HL-60/S4 (cell line): ENCODE measurements at regions not wholly inside any gene's neighbourhood (a gene's known extent, or its start where the extent isn't known, plus 50 kb on each side); places are given as distances from the start of the nearest gene placed in this dataset.
"Not testable (repeated sequence)": the region's sequence is repeated elsewhere in the genome, so short reads cannot be mapped to it uniquely, and the experiment has no call there.

Source experiments
- in situ Hi-C: fragments of 300-500 bp; cut with MboI; formaldehyde crosslinking; loops from 2 replicates; pipeline ENCODE4 v1.14.3; 2022; ENCODE audit warnings: low sequenced_read_pairs

DNA sequence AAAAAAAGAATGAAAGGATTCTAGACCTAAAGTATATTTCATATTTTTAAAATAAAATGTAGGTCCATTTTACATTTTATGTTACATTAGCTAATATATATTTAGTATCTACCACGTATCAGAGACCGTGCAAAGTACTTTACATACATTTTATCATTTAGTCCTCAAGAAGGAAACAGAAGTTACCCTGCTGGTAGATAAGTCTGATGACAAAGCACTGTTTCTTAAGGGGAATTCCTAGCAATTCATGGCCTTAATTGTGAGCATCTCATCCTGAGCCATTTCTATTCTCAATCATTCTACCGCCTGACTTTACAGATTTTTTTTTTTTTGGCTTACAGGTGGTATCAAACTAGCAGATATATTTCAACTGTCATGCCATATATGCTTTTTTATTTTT is 367.7 kb downstream of the PRELID2 start:
- in situ Hi-C loops: no loop called here

GRCh38 chr5:145466533-145466932 is 368.6 kb downstream of the PRELID2 start:
- in situ Hi-C loops: no loop called here

DNA sequence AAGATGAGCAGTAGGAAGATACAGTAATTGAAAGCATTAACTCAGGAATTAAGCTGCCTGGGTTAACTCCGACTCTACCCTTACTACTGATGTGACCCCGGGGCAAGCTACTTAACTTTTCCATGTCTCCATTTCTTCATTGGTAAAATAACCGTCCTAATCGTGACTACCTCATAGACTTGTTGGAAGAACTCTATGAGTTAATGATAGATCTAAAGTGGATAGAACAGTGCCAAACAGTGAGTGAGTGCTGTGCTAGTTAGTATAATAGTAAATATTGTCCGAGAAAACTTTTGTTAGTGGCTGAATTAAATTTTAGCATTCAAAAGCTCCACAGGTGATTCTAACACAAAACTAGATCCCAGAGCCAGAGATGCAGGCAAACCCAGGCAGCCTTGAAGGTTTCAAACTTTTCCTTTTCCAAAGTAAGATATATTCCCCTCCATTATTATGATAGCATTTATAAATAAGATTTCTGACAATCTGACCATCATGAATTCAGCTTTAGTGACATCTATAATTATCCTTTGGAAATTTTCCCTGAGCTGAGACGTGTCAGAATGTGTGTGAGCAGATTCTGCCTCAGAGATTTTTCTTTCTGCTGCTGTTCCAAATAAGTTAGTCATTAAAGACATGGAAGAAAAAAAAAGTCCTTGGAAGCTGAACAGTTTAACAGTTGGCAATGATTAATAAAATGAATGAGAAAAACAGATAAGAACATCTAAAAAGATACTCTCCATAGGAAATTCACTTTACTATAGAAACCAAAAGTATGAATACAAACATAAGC is 369.5 kb downstream of the PRELID2 start:
- in situ Hi-C loops: no loop called here

DNA sequence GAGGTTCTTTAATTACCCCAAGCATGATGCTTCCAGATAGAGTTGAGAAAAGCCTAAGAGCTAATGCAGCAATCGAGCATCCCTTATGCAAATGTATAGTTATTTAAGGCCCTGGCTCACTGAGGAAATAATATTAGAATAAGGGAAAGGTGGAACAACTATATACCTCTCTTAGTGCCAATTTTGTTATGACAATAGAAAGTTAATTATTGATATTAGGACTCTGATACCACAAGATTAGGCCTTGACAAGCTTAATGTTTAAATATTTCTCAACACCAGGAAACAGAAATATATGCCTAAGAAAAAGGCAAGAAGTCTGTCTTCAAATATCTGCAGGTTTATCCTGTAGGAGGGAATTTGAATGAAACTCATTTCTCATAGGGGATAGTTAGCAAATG is 371.0 kb downstream of the PRELID2 start:
- in situ Hi-C loops: no loop called here

- in situ Hi-C loops: no loop called here
Observed at GRCh38 chr5:145463634-145464033, 371.5 kb downstream of the PRELID2 start.

DNA sequence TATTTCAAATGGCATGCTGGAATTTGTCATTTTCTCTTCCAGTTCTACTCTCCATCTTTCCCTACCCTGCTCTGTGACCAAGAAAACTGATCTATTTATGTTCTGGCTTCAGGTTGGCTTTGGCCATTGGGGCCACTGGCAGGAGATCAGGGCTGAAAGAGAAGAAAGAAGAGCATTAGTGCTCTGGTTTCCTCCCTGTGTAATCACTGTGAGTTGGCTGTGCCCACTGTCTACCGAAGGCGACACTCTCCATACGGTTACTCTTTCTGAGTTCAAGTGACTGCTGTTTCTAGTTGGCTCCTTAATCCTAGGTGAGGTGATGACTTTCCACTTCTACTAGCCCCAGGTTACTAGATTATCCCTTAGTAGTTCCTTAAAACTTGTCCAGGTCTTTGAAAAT is 372.6 kb downstream of the PRELID2 start:
- in situ Hi-C loops: no loop called here

GRCh38 chr5:145450286-145450885 is 384.8 kb downstream of the PRELID2 start:
- in situ Hi-C loops: no loop called here

DNA sequence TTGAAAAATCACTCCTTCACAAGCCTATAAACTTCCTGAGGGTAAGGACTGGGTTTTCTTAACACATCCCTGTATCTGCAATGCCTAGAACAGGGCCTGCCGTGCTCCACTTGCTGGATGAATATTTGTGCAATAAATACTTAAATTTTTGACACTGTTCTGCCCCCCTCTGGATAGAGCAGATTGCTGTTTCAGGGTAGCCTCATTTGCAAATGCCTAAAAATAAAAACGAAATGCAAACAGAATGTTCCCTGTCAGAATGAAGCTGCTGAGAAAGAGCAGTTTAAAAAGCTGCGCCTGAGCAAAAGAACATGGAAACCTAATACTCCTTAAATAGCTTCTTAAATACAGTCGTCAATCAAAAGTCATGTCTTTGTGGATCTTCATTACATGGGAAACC is 385.3 kb downstream of the PRELID2 start:
- in situ Hi-C loops: no loop called here

DNA sequence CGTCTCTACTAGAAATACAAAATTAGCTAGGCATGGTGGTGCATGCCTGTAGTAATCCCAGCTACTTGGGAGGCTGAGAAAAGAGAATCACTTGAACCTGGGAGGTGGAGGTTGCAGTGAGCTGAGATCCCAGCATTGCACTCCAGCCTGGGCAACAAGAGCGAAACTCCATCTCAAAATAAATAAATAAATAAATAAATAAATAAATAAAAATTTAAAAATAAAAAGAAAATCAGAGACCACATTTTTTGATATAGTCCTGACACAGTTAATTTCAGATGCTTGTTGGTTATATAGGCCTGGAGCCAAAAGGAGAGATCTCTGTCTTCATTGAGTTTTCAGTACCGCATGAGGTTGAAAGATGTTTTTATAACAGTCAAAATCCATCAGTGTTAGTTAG is 388.3 kb downstream of the PRELID2 start:
- in situ Hi-C loops: not testable (repeated sequence)

GRCh38 chr5:145446412-145446811 is 388.7 kb downstream of the PRELID2 start:
- in situ Hi-C loops: no loop called here

DNA sequence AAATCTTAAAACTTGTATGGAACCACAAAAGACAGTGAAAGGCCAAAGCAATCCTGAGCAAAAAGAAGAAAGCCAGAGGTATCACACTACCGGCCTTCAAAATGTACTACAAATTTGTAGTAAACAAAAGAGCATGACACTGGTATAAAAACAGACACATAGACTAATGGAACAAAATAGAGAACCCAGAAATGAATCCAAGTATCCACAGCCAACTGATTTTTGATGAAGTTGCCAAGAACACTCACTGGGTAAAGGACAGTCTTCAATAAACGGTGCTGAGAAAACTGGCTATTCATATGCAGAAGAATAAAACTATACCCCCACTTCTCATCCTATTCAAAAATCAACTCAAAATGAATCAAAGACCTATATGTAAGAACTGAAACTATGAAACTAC is 390.1 kb downstream of the PRELID2 start:
- in situ Hi-C loops: no loop called here

DNA sequence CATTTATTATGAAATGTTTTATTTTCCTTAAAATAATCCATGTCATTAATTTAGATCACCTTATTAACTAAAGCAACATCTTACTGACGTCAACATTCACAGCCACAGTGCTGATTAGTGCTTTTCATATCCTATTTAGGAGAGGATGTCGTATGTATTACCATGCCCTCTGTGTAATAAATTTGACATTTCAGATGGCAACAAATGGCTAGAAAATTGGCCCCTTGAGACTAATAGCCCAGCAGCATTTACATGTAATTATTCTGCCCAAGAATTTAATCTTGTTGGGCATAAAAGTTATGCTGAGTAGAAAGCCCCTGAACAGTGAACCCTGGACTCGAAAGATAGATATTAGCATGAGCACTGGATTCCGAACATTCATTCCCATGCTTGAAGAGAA is 391.2 kb downstream of the PRELID2 start:
- in situ Hi-C loops: no loop called here

DNA sequence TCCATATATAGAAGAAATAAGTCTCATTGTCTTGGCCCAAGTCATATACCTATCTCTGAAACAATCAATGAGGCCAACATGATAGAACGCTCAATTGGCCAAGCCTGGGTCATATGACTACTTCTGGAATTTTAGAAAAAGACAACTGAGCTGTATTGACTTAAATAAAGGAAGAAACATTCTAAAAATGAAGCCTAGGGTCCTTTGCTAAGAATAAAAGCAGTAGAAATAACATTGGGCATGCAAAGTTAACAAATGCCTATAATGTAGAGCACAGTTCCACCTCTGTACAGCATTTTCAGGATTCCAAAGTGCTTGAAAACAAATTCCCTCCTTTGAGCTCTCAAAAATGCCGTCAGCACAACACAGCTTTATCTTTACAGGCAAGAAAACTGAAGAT is 391.8 kb downstream of the PRELID2 start:
- in situ Hi-C loops: no loop called here

DNA sequence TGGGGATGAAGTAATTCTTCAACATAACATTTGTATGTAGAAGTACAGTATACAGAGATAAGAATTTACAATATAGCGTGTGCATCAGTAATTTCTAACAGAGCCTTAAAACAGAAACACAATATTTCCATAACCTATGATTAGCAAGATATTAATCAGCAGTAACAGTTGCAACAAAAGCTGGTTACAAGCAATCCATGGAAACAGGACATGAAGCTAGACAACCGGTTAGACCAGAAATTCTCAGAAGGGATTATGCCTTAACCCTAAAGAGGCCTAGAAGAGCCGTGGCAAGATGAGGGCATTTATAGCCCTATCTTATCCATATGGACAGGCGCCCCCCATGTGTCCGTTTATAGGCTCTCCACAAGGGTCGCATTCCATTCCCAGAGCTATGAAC is 392.5 kb downstream of the PRELID2 start:
- in situ Hi-C loops: not testable (repeated sequence)

- in situ Hi-C loops: no loop called here
Observed at GRCh38 chr5:145441228-145441627, 393.9 kb downstream of the PRELID2 start.

- in situ Hi-C loops: no loop called here
Observed at GRCh38 chr5:145437627-145438026, 397.5 kb downstream of the PRELID2 start.

GRCh38 chr5:145433077-145433476 is 402.1 kb downstream of the PRELID2 start:
- in situ Hi-C loops: no loop called here

DNA sequence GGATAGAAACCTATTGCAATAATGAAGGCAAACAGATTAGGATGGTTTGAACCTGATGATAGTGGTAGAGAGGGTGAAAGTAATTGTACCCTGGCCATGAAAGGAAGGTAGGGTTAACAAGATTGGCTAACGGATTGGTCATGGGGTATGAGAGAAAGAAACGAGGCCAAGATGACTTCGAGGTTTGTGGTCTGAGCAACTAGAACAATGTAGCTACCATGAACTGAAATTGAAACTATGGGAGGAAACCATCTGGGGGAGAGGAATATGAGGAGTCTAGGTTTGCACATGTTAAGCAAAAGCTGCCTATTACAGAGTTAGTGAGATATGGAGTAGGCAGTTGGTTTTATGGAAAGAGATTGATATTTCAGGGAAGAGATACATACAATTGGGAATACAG is 406.0 kb downstream of the PRELID2 start:
- in situ Hi-C loops: no loop called here

GRCh38 chr5:145408048-145408341 is 427.1 kb downstream of the PRELID2 start:
- in situ Hi-C loops: no loop called here

DNA sequence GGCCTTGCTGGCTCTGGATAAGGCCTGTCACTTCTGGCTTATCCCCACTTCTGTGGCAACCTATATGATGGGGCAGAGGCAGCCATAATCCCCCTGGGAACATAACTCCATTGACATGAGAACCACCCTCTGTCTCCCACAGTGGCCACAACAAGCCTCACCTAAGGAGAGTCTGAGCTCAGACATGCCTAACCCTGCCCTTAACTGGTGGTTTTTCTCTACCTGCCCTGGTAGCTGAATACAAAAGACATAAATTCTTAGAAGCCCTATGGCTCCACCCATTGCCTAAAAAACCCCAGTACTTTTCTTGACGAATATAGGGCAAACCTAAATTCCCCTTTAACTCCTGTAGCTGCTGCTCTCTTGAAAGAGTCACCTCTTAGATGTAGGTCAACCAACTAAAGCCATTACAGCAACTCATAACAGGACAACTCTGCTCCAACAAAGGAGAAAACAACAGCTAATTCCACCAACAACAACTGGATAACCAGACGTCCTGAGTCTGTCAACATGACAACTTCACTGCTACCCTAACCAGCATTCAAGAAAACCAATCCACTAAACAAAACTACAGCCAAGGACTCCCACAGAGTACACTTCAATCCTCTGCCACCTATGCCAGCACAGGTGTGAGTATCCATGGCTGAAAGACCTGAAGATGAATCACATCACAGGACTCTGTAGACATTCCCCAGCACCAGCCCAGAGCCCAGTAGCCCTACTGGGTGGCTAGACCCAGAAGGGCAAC is 427.7 kb downstream of the PRELID2 start:
- in situ Hi-C loops: no loop called here

DNA sequence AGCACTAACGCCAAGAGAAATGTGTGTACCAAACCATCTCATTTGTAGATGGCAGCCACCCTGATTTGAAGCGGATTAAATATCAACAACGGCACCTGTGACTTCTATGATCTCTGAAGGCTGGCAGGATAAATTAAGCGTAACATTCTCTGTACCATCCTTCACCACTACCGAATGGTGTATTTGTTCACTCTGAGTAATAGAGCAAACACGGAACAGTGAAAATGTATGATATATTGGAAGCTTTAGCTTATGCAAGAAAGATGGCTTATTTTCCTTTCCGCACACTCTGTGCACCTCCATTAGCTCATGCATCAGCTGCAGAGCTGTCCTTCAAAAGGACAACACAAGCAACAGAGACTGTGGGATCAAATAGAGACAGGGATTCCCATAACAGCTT is 431.1 kb downstream of the PRELID2 start:
- in situ Hi-C loops: no loop called here

GRCh38 chr5:145396888-145397287 is 438.3 kb downstream of the PRELID2 start:
- in situ Hi-C loops: no loop called here
